ENCODE measurements at regions not wholly inside any gene's neighbourhood (a gene's known extent, or its start where the extent isn't known, plus 50 kb on each side); places are given as distances from the start of the nearest gene placed in this dataset.
A peak's percentile ranks its signal among the peaks of the same experiment; 100 is the strongest.

DNA sequence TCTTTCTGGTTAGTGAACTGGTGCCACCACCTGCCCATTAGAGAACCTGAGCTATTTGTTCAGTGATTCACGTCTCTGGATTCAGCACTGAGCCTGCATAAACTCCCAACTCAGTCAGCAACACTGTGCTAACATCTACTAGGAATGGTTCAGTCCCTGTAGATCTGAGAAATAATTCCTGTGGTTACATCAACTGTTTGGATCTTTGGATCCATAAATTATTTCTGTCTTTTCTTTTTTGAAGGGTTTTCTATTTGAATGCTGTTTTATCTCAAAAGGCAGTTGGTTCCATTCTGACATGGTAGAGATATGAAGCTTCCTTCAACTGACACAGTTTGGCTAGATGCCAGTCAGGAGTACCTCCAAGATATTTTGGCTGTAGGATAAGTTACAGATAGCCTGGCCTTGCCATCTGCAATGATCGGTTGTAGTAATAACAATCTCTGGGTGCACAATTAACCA, 125.9 kb downstream of the TRMT11 start:
- Histone ChIP-seq H3K27me3 (peaks cover 0 to 68% (median 0%) of the 10 kb centered on the region in 9 donors), H3K4me3 (no peak overlapping the region), H3K4me1 (peaks cover 0 to 8% (median 0%) of the 10 kb centered on the region in 12 donors), H3K9me3 (no peaks in the 10 kb centered on the region), H3K27ac (no peak overlapping the region), H3K36me3 (no peaks in the 10 kb centered on the region)
- intact Hi-C loops (cut with DNase I), result no loop called here
- TF ChIP-seq, protein P1, sequence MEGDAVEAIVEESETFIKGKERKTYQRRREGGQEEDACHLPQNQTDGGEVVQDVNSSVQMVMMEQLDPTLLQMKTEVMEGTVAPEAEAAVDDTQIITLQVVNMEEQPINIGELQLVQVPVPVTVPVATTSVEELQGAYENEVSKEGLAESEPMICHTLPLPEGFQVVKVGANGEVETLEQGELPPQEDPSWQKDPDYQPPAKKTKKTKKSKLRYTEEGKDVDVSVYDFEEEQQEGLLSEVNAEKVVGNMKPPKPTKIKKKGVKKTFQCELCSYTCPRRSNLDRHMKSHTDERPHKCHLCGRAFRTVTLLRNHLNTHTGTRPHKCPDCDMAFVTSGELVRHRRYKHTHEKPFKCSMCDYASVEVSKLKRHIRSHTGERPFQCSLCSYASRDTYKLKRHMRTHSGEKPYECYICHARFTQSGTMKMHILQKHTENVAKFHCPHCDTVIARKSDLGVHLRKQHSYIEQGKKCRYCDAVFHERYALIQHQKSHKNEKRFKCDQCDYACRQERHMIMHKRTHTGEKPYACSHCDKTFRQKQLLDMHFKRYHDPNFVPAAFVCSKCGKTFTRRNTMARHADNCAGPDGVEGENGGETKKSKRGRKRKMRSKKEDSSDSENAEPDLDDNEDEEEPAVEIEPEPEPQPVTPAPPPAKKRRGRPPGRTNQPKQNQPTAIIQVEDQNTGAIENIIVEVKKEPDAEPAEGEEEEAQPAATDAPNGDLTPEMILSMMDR (IDR thresholded peaks at IDR 0.05), result no peak
- no peak for TF ChIP-seq POLR2A (IDR thresholded peaks at IDR 0.05)
- ATAC-seq (no peak), DNase-seq (no peak)
- WGBS, 4 donors, result 50 to 66% (median 57%) methylated on average over 2 of the region's 2 CpGs

DNA sequence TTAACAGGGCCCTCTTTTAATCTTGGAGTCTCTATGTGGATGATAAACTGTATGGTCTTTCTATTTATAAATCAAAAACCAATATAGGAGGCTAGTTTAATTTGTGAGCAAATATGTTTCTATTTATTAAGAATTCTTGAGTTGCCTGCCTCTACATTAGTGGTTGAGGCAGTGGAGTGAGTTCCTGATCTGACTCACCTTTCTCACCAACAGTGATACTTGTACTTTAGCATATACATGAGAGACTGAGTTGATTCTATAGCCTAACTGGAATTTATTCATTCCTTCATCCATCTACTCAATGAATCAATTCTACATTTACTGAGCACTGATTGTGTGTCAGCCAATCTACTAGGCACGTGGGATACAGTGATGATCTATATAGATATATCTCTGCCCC, 126.9 kb downstream of the TRMT11 start:
- ATAC-seq (no peak), DNase-seq (no peak)
- Histone ChIP-seq H3K27ac (no peak overlapping the region), H3K9me3 (no peaks in the 10 kb centered on the region), H3K27me3 (peaks cover 0 to 62% (median 0%) of the 10 kb centered on the region in 9 donors), H3K4me3 (no peak overlapping the region), H3K36me3 (no peaks in the 10 kb centered on the region), H3K4me1 (peaks cover 0 to 3% (median 0%) of the 10 kb centered on the region in 12 donors)
- intact Hi-C loops (cut with DNase I), result no loop called here
- TF ChIP-seq, protein P1 (IDR thresholded peaks at IDR 0.05), result no peak
- no peak for TF ChIP-seq POLR2A (IDR thresholded peaks at IDR 0.05)
- 96 to 100% (median 98%) methylated on average over 1 of the region's 1 CpG for WGBS, 4 donors

DNA sequence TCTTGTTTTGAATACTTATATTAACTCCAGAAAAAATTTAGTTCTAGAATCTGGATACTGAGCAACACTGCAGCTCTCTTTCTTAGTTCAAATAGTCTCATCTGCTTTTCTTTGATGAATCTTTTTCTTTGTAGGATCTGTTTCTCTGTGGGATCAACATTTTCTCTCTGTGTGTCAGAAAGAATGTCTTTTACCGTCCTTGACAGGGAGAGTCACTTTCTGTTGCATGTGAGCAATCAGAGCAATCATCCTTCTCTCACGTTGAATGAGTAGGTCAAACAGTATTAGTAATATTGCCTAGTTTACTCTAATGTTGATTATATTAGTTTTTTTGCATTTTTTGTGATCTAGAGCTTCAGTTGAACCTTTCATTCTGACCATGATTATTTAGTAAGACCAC, 130.9 kb downstream of the TRMT11 start:
- Histone ChIP-seq H3K36me3 (no peaks in the 10 kb centered on the region), H3K27ac (no peak overlapping the region), H3K27me3 (peaks cover 0 to 58% (median 3%) of the 10 kb centered on the region in 9 donors), H3K9me3 (no peaks in the 10 kb centered on the region), H3K4me3 (no peak overlapping the region), H3K4me1 (peaks cover 0 to 3% (median 0%) of the 10 kb centered on the region in 12 donors)
- ATAC-seq (no peak), DNase-seq (no peak)
- no peak for TF ChIP-seq POLR2A (IDR thresholded peaks at IDR 0.05)
- TF ChIP-seq, protein P1 (IDR thresholded peaks at IDR 0.05), result no peak
- intact Hi-C loops (cut with DNase I), result no loop called here
- 66 to 87% (median 73%) methylated on average over 2 of the region's 2 CpGs for WGBS, 4 donors

DNA sequence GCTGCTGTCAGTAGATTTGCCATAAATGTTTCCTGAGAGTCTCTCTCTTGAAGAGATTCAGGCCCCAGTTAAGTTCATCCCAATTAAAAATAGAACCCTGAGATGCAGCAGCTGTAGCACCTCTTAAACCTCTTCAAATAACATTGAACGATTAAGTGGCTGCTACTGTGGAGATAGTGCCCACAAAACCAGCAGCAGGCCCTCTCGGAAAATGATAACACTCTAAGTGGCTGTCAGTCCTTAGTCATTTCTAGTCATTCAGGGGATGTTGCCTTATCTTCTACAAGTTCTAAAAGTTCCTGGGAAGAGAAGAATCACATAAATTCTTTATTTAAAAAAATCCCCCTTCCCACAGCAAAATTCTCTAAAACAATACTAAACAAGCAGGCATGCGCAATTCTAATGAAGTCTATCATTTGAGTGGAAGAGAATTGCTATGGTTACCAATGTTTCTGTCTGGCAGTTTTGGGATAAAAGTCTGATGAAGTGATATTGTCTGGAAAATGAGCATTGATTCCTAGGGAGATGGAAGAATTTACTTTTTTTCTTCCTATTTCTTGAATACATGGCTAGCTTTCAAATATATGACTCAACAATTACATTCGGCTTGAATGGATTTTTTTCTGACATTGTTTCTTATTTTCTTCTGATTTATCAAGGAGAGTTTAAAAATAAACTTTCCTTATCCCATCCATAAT, 131.9 kb downstream of the TRMT11 start:
- peaks cover 0 to 5% (median 0%) of the 10 kb centered on the region in 12 donors for H3K4me1 ChIP-seq
- no peak overlapping the region for H3K27ac ChIP-seq
- intact Hi-C loops (cut with DNase I), result no loop called here
- no peaks in the 10 kb centered on the region for H3K9me3 ChIP-seq
- ATAC-seq (peak in 3 of 4 donors; percentile 85 to 96 (median 88)), DNase-seq (peak in 1 of 5 donors; percentile 7)
- TF ChIP-seq, protein P1 (IDR thresholded peaks at IDR 0.05), result no peak
- TF ChIP-seq POLR2A (IDR thresholded peaks at IDR 0.05), result no peak
- H3K4me3 ChIP-seq, result no peak overlapping the region
- 42 to 52% (median 48%) methylated on average over 4 of the region's 4 CpGs for WGBS, 4 donors
- peaks cover 0 to 64% (median 3%) of the 10 kb centered on the region in 9 donors for H3K27me3 ChIP-seq
- no peaks in the 10 kb centered on the region for H3K36me3 ChIP-seq
